ENCODE measurements at regions not wholly inside any gene's neighbourhood (a gene's known extent, or its start where the extent isn't known, plus 50 kb on each side); places are given as distances from the start of the nearest gene placed in this dataset.
A peak's percentile ranks its signal among the peaks of the same experiment; 100 is the strongest.

GRCh38 chr11:104260456-104260855 lies 96.5 kb upstream of the PDGFD start:
- TF ChIP-seq CTCF (IDR thresholded peaks at IDR 0.05; ENCODE audit: low read length) (no peak), EZH2phosphoT487 (IDR thresholded peaks at IDR 0.05; ENCODE audit: low read length) (no peak), EZH2 (optimal IDR thresholded peaks at IDR 0.05; ENCODE audit: low read depth, low read length) (no peak)
- Histone ChIP-seq H3F3A (ENCODE audit: insufficient read depth, low read length) (no peaks in the 10 kb centered on the region), H2AFZ (ENCODE audit: low read length) (no peak overlapping the region), H3K4me2 (ENCODE audit: low read depth, low read length) (no peak overlapping the region), H3K9ac (ENCODE audit: low read length) (no peak overlapping the region), H3K36me3 (replicated peaks; ENCODE audit: insufficient read depth, low read length) (no peaks in the 10 kb centered on the region), H3K9me3 (replicated peaks; ENCODE audit: insufficient read depth, low read length) (no peaks in the 10 kb centered on the region), H4K20me1 (ENCODE audit: insufficient read depth, low read length) (no peaks in the 10 kb centered on the region), H3K4me1 (ENCODE audit: low read length) (0 out of 2 replicates have a peak, but pooled peaks cover 5% of the 10 kb centered on the region), H3K9me2 (replicated peaks; ENCODE audit: insufficient read depth, low read length) (no peaks in the 10 kb centered on the region), H3K4me3 (ENCODE audit: low read length) (no peak overlapping the region), H3K79me2 (ENCODE audit: low read length) (no peaks in the 10 kb centered on the region), H3K27ac (ENCODE audit: low read length) (no peak overlapping the region), H3K27me3 (replicated peaks; ENCODE audit: insufficient read depth, low read length) (no peaks in the 10 kb centered on the region)
- DNase-seq: no peak

- DNase-seq: no peak
- Histone ChIP-seq H3K27ac (ENCODE audit: low read length) (no peak overlapping the region), H3K4me1 (ENCODE audit: low read length) (0 out of 2 replicates have a peak, but pooled peaks cover 5% of the 10 kb centered on the region), H3K9me3 (replicated peaks; ENCODE audit: insufficient read depth, low read length) (no peaks in the 10 kb centered on the region), H3K4me2 (ENCODE audit: low read depth, low read length) (no peak overlapping the region), H3K27me3 (replicated peaks; ENCODE audit: insufficient read depth, low read length) (no peaks in the 10 kb centered on the region), H3K36me3 (replicated peaks; ENCODE audit: insufficient read depth, low read length) (no peaks in the 10 kb centered on the region), H3K9ac (ENCODE audit: low read length) (no peak overlapping the region), H2AFZ (ENCODE audit: low read length) (no peak overlapping the region), H3K4me3 (ENCODE audit: low read length) (no peak overlapping the region), H4K20me1 (ENCODE audit: insufficient read depth, low read length) (no peaks in the 10 kb centered on the region), H3K9me2 (replicated peaks; ENCODE audit: insufficient read depth, low read length) (no peaks in the 10 kb centered on the region), H3K79me2 (ENCODE audit: low read length) (no peaks in the 10 kb centered on the region), H3F3A (ENCODE audit: insufficient read depth, low read length) (no peaks in the 10 kb centered on the region)
- TF ChIP-seq EZH2 (optimal IDR thresholded peaks at IDR 0.05; ENCODE audit: low read depth, low read length) (no peak), CTCF (IDR thresholded peaks at IDR 0.05; ENCODE audit: low read length) (no peak), EZH2phosphoT487 (IDR thresholded peaks at IDR 0.05; ENCODE audit: low read length) (no peak)
Measured at GRCh38 chr11:104259121-104259610, 95.2 kb upstream of the PDGFD start.

GRCh38 chr11:104256525-104256924 lies 92.6 kb upstream of the PDGFD start:
- Histone ChIP-seq H3K27ac (ENCODE audit: low read length) (no peak overlapping the region), H3K9ac (ENCODE audit: low read length) (no peak overlapping the region), H3K4me3 (ENCODE audit: low read length) (no peak overlapping the region), H3K9me3 (replicated peaks; ENCODE audit: insufficient read depth, low read length) (no peaks in the 10 kb centered on the region), H3F3A (ENCODE audit: insufficient read depth, low read length) (no peaks in the 10 kb centered on the region), H3K79me2 (ENCODE audit: low read length) (no peaks in the 10 kb centered on the region), H3K4me1 (ENCODE audit: low read length) (0 out of 2 replicates have a peak, but pooled peaks cover 5% of the 10 kb centered on the region), H4K20me1 (ENCODE audit: insufficient read depth, low read length) (no peaks in the 10 kb centered on the region), H3K9me2 (replicated peaks; ENCODE audit: insufficient read depth, low read length) (no peaks in the 10 kb centered on the region), H3K36me3 (replicated peaks; ENCODE audit: insufficient read depth, low read length) (no peaks in the 10 kb centered on the region), H2AFZ (ENCODE audit: low read length) (no peak overlapping the region), H3K27me3 (replicated peaks; ENCODE audit: insufficient read depth, low read length) (no peaks in the 10 kb centered on the region), H3K4me2 (ENCODE audit: low read depth, low read length) (no peak overlapping the region)
- TF ChIP-seq EZH2 (optimal IDR thresholded peaks at IDR 0.05; ENCODE audit: low read depth, low read length) (no peak), CTCF (IDR thresholded peaks at IDR 0.05; ENCODE audit: low read length) (peak; percentile 10; the same call in 1 of the 2 replicates)
- no peak for DNase-seq
